GM23338 (cell line): ENCODE measurements at regions not wholly inside any gene's neighbourhood (a gene's known extent, or its start where the extent isn't known, plus 50 kb on each side); places are given as distances from the start of the nearest gene placed in this dataset.

Experiments
- CREB1 ChIP-seq: fragments of 250-450 bp; sonication (Bioruptor Pico); IDR thresholded peaks from 2 replicates; pipeline ENCODE4 v1.5.0; 2020; ENCODE audit warnings: low read depth, mild to moderate bottlenecking, moderate library complexity
- EZH2 ChIP-seq: fragments of 200-600 bp; sonication (generic); IDR thresholded peaks from one replicate; pipeline ENCODE4 v1.8.0; 2017; ENCODE audit warnings: antibody characterized with exemption, mild to moderate bottlenecking, low read depth; ENCODE audit not compliant: unreplicated experiment
- EZH2phosphoT487 ChIP-seq: fragments of 200-600 bp; sonication (generic); IDR thresholded peaks from one replicate; pipeline ENCODE4 v1.8.1; 2018; ENCODE audit warnings: antibody characterized with exemption; ENCODE audit not compliant: unreplicated experiment
- JUNB ChIP-seq: IDR thresholded peaks from one replicate; pipeline ENCODE4 v1.6.1; 2016; ENCODE audit warnings: antibody characterized with exemption; ENCODE audit not compliant: unreplicated experiment
- NANOG ChIP-seq: IDR thresholded peaks from 2 replicates; pipeline ENCODE4 v1.6.1; 2016; ENCODE audit warnings: antibody characterized with exemption, borderline replicate concordance
- POLR2AphosphoS5 ChIP-seq: IDR thresholded peaks from 2 replicates; pipeline ENCODE4 v1.6.1; 2016; ENCODE audit warnings: antibody characterized with exemption, low read depth
- STAT1 ChIP-seq: IDR thresholded peaks from one replicate; pipeline ENCODE4 v1.6.1; 2016; ENCODE audit warnings: antibody characterized with exemption; ENCODE audit not compliant: unreplicated experiment
- ZNF114 ChIP-seq: fragments of 250-450 bp; sonication (Bioruptor Pico); IDR thresholded peaks from 2 replicates; pipeline ENCODE4 v1.5.0; 2020; ENCODE audit warnings: mild to moderate bottlenecking, moderate library complexity
- ZNF331 ChIP-seq: fragments of 250-450 bp; sonication (Bioruptor Pico); IDR thresholded peaks from 2 replicates; pipeline ENCODE4 v1.5.0; 2020; ENCODE audit warnings: low read depth, mild to moderate bottlenecking, moderate library complexity
- TF ChIP-seq, protein P1 (sequence below): IDR thresholded peaks from one replicate; pipeline ENCODE4 v1.6.1; 2018; ENCODE audit warnings: antibody characterized with exemption; ENCODE audit not compliant: unreplicated experiment
- TF ChIP-seq, protein P2 (sequence below), 2 experiments: fragments of 200-600 bp in 1 of 2; sonication (generic) in 1 of 2; conservative IDR thresholded peaks; 2 replicates each; pipeline versions ENCODE4 v1.5.1 to v1.6.1; 2016 to 2017; ENCODE audit warnings: antibody characterized with exemption in 2 of 2, low read depth in 2 of 2, mild to moderate bottlenecking in 2 of 2, moderate library complexity in 1 of 2
- TF ChIP-seq, protein P3 (sequence below): IDR thresholded peaks from 2 replicates; pipeline ENCODE4 v1.6.1; 2016; ENCODE audit warnings: antibody characterized with exemption
- TF ChIP-seq, protein P4 (sequence below): fragments of 250-450 bp; sonication (Bioruptor Pico); IDR thresholded peaks from 2 replicates; pipeline ENCODE4 v1.5.0; 2020; ENCODE audit warnings: mild to moderate bottlenecking, moderate library complexity

GRCh38 chr4:123052007-123052406 is 129.6 kb upstream of the NUDT6 start:
- TF ChIP-seq, protein P1, sequence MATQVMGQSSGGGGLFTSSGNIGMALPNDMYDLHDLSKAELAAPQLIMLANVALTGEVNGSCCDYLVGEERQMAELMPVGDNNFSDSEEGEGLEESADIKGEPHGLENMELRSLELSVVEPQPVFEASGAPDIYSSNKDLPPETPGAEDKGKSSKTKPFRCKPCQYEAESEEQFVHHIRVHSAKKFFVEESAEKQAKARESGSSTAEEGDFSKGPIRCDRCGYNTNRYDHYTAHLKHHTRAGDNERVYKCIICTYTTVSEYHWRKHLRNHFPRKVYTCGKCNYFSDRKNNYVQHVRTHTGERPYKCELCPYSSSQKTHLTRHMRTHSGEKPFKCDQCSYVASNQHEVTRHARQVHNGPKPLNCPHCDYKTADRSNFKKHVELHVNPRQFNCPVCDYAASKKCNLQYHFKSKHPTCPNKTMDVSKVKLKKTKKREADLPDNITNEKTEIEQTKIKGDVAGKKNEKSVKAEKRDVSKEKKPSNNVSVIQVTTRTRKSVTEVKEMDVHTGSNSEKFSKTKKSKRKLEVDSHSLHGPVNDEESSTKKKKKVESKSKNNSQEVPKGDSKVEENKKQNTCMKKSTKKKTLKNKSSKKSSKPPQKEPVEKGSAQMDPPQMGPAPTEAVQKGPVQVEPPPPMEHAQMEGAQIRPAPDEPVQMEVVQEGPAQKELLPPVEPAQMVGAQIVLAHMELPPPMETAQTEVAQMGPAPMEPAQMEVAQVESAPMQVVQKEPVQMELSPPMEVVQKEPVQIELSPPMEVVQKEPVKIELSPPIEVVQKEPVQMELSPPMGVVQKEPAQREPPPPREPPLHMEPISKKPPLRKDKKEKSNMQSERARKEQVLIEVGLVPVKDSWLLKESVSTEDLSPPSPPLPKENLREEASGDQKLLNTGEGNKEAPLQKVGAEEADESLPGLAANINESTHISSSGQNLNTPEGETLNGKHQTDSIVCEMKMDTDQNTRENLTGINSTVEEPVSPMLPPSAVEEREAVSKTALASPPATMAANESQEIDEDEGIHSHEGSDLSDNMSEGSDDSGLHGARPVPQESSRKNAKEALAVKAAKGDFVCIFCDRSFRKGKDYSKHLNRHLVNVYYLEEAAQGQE, result no peak
- TF ChIP-seq, protein P2, sequence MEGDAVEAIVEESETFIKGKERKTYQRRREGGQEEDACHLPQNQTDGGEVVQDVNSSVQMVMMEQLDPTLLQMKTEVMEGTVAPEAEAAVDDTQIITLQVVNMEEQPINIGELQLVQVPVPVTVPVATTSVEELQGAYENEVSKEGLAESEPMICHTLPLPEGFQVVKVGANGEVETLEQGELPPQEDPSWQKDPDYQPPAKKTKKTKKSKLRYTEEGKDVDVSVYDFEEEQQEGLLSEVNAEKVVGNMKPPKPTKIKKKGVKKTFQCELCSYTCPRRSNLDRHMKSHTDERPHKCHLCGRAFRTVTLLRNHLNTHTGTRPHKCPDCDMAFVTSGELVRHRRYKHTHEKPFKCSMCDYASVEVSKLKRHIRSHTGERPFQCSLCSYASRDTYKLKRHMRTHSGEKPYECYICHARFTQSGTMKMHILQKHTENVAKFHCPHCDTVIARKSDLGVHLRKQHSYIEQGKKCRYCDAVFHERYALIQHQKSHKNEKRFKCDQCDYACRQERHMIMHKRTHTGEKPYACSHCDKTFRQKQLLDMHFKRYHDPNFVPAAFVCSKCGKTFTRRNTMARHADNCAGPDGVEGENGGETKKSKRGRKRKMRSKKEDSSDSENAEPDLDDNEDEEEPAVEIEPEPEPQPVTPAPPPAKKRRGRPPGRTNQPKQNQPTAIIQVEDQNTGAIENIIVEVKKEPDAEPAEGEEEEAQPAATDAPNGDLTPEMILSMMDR (conservative IDR thresholded peaks at IDR 0.05; ENCODE audit: low read depth in 2 of 2), result no peak
- TF ChIP-seq POLR2AphosphoS5 (no peak), EZH2 (no peak), EZH2phosphoT487 (no peak), ZNF114 (CRISPR knock-in tag) (no peak), NANOG (no peak), CREB1 (CRISPR knock-in tag) (no peak), JUNB (no peak), STAT1 (no peak), ZNF331 (no peak)
- TF ChIP-seq, protein P3, sequence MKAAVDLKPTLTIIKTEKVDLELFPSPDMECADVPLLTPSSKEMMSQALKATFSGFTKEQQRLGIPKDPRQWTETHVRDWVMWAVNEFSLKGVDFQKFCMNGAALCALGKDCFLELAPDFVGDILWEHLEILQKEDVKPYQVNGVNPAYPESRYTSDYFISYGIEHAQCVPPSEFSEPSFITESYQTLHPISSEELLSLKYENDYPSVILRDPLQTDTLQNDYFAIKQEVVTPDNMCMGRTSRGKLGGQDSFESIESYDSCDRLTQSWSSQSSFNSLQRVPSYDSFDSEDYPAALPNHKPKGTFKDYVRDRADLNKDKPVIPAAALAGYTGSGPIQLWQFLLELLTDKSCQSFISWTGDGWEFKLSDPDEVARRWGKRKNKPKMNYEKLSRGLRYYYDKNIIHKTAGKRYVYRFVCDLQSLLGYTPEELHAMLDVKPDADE, result no peak
- TF ChIP-seq, protein P4, sequence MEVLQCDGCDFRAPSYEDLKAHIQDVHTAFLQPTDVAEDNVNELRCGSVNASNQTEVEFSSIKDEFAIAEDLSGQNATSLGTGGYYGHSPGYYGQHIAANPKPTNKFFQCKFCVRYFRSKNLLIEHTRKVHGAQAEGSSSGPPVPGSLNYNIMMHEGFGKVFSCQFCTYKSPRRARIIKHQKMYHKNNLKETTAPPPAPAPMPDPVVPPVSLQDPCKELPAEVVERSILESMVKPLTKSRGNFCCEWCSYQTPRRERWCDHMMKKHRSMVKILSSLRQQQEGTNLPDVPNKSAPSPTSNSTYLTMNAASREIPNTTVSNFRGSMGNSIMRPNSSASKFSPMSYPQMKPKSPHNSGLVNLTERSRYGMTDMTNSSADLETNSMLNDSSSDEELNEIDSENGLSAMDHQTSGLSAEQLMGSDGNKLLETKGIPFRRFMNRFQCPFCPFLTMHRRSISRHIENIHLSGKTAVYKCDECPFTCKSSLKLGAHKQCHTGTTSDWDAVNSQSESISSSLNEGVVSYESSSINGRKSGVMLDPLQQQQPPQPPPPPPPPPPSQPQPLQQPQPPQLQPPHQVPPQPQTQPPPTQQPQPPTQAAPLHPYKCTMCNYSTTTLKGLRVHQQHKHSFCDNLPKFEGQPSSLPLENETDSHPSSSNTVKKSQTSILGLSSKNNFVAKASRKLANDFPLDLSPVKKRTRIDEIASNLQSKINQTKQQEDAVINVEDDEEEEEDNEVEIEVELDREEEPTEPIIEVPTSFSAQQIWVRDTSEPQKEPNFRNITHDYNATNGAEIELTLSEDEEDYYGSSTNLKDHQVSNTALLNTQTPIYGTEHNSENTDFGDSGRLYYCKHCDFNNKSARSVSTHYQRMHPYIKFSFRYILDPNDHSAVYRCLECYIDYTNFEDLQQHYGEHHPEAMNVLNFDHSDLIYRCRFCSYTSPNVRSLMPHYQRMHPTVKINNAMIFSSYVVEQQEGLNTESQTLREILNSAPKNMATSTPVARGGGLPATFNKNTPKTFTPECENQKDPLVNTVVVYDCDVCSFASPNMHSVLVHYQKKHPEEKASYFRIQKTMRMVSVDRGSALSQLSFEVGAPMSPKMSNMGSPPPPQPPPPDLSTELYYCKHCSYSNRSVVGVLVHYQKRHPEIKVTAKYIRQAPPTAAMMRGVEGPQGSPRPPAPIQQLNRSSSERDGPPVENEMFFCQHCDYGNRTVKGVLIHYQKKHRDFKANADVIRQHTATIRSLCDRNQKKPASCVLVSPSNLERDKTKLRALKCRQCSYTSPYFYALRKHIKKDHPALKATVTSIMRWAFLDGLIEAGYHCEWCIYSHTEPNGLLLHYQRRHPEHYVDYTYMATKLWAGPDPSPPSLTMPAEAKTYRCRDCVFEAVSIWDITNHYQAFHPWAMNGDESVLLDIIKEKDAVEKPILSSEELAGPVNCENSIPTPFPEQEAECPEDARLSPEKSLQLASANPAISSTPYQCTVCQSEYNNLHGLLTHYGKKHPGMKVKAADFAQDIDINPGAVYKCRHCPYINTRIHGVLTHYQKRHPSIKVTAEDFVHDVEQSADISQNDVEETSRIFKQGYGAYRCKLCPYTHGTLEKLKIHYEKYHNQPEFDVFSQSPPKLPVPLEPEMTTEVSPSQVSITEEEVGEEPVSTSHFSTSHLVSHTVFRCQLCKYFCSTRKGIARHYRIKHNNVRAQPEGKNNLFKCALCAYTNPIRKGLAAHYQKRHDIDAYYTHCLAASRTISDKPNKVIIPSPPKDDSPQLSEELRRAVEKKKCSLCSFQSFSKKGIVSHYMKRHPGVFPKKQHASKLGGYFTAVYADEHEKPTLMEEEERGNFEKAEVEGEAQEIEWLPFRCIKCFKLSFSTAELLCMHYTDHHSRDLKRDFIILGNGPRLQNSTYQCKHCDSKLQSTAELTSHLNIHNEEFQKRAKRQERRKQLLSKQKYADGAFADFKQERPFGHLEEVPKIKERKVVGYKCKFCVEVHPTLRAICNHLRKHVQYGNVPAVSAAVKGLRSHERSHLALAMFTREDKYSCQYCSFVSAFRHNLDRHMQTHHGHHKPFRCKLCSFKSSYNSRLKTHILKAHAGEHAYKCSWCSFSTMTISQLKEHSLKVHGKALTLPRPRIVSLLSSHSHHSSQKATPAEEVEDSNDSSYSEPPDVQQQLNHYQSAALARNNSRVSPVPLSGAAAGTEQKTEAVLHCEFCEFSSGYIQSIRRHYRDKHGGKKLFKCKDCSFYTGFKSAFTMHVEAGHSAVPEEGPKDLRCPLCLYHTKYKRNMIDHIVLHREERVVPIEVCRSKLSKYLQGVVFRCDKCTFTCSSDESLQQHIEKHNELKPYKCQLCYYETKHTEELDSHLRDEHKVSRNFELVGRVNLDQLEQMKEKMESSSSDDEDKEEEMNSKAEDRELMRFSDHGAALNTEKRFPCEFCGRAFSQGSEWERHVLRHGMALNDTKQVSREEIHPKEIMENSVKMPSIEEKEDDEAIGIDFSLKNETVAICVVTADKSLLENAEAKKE, result no peak
